SU-DHL-6 (cell line): ENCODE measurements at regions not wholly inside any gene's neighbourhood (a gene's known extent, or its start where the extent isn't known, plus 50 kb on each side); places are given as distances from the start of the nearest gene placed in this dataset.

ENCODE experiments used
- H2AFZ ChIP-seq: fragments of 200-600 bp; sonication (generic); 2 replicates; pipeline ENCODE4 v1.6.1; 2014; ENCODE audit warnings: low read depth, mild to moderate bottlenecking, moderate library complexity, mixed read lengths, antibody characterized with exemption, low read length; ENCODE audit not compliant: severe bottlenecking
- H3F3A ChIP-seq: fragments of 200-600 bp; shearing (Covaris generic); 2 replicates; pipeline ENCODE4 v1.6.0; 2016; ENCODE audit warnings: antibody characterized with exemption, mild to moderate bottlenecking; ENCODE audit not compliant: insufficient read depth
- H3K27ac ChIP-seq: fragments of 200-600 bp; sonication (generic); 2 replicates; pipeline ENCODE4 v1.5.1; 2016; ENCODE audit warnings: low read depth, mild to moderate bottlenecking, low read length, moderate library complexity, mixed read lengths
- H3K27me3 ChIP-seq: fragments of 200-600 bp; sonication (generic), shearing (Covaris generic); 2 replicates; pipeline ENCODE4 v1.6.0; 2014; ENCODE audit warnings: mild to moderate bottlenecking, low read length
- H3K36me3 ChIP-seq: fragments of 200-600 bp; sonication (generic); 2 replicates; pipeline ENCODE4 v1.6.1; 2014; ENCODE audit warnings: mild to moderate bottlenecking, low read length, mixed read lengths
- H3K4me2 ChIP-seq: fragments of 300-600, 200-600 bp; shearing (Covaris generic), sonication (generic); 2 replicates; pipeline ENCODE4 v1.6.0; 2014; ENCODE audit warnings: low read length, low read depth, mild to moderate bottlenecking; ENCODE audit not compliant: poor library complexity, severe bottlenecking
- H3K4me3 ChIP-seq: fragments of 200-600 bp; sonication (generic); 2 replicates; pipeline ENCODE4 v1.5.1; 2014; ENCODE audit warnings: antibody characterized with exemption, low read length, mild to moderate bottlenecking, mixed read lengths; ENCODE audit not compliant: insufficient read depth, poor library complexity, severe bottlenecking
- H3K79me2 ChIP-seq: fragments of 200-600 bp; sonication (generic); 2 replicates; pipeline ENCODE4 v1.6.1; 2014; ENCODE audit warnings: mild to moderate bottlenecking, low read length, moderate library complexity; ENCODE audit not compliant: insufficient read depth
- H3K9ac ChIP-seq: fragments of 200-600 bp; sonication (generic); 2 replicates; pipeline ENCODE4 v1.7.0; 2014; ENCODE audit warnings: mild to moderate bottlenecking, low read length
- H3K9me2 ChIP-seq: fragments of 200-600 bp; sonication (generic); replicated peaks from 2 replicates; pipeline ENCODE4 v1.6.1; 2014; ENCODE audit warnings: low read length; ENCODE audit not compliant: insufficient read depth
- H3K9me3 ChIP-seq: fragments of 200-600 bp; sonication (generic); 2 replicates; pipeline ENCODE4 v1.6.1; 2014; ENCODE audit warnings: low read length, mixed read lengths; ENCODE audit not compliant: insufficient read depth
- H4K20me1 ChIP-seq: fragments of 200-600 bp; sonication (generic); 2 replicates; pipeline ENCODE4 v1.6.1; 2014; ENCODE audit warnings: low read depth, mild to moderate bottlenecking, antibody characterized with exemption, low read length, moderate library complexity, mixed read lengths
- CTCF ChIP-seq: fragments of 200-600 bp; sonication (generic); IDR thresholded peaks from one replicate; pipeline ENCODE4 v1.5.1; 2017; ENCODE audit warnings: antibody characterized with exemption, mild to moderate bottlenecking, low read length, moderate library complexity; ENCODE audit not compliant: insufficient read depth, poor library complexity, severe bottlenecking
- EZH2phosphoT487 ChIP-seq: fragments of 200-600 bp; sonication (generic), shearing (Covaris generic); conservative IDR thresholded peaks from 2 replicates; pipeline ENCODE4 v1.6.1; 2018; ENCODE audit warnings: mild to moderate bottlenecking, antibody characterized with exemption, low read length, moderate library complexity, mixed read lengths

DNA sequence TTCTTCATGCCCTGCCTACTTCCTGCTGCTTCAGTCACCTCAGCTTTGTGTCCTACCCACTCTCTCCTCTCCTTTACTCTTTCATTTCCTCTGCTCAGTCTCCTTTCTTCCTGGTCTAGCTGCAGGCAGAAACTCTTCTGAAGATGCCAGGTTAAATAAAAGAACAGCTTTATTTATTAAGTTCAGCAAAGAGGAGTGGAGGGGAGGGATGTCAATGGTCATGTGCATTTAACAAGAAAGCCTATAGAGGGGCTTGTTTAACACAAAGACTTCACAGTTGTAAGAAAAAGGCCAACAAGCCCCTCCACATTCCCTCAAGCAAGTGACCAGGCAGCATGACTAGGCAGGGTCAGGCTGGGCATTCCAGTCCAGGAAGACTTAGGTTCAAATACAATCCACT is 609.2 kb downstream of the INSC start:
- H3K9ac ChIP-seq: no peak overlapping the region
- no peaks in the 10 kb centered on the region for H3F3A ChIP-seq
- H4K20me1 ChIP-seq: no peaks in the 10 kb centered on the region
- no peak overlapping the region for H3K4me2 ChIP-seq
- H2AFZ ChIP-seq: no peak overlapping the region
- no peak overlapping the region for H3K4me3 ChIP-seq
- no peaks in the 10 kb centered on the region for H3K79me2 ChIP-seq
- no peaks in the 10 kb centered on the region for H3K27me3 ChIP-seq
- H3K27ac ChIP-seq: no peak overlapping the region
- H3K9me3 ChIP-seq: no peaks in the 10 kb centered on the region
- H3K36me3 ChIP-seq: no peaks in the 10 kb centered on the region
- no peaks in the 10 kb centered on the region for H3K9me2 ChIP-seq
- TF ChIP-seq EZH2phosphoT487: no peak
- TF ChIP-seq CTCF: no peak

GRCh38 chr11:15724601-15725000 is 609.9 kb downstream of the INSC start:
- no peaks in the 10 kb centered on the region for H3K9me3 ChIP-seq

DNA sequence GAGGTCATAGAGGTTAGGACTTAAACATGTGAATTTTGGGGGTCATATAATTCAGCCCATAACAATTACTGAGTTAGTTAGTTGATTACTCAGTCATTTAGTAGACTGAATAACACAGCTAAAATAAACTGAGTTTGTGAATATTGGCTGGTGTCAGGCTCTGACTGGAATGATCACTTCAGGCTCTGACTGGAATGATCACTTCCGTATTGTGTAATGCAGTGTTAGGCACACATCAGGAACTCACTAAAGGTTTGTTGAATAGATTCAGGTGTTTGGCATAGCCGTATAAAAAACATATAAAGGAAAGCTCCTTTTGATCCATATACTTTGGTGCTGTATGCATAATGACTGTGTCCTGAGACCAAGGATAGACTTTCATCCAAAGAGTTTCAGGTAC is 610.5 kb downstream of the INSC start:
- Histone ChIP-seq H3K27ac (no peak overlapping the region), H3F3A (no peaks in the 10 kb centered on the region), H3K36me3 (no peaks in the 10 kb centered on the region), H3K9ac (no peak overlapping the region), H3K9me2 (no peaks in the 10 kb centered on the region), H3K79me2 (no peaks in the 10 kb centered on the region), H3K4me2 (no peak overlapping the region), H4K20me1 (no peaks in the 10 kb centered on the region), H3K4me3 (no peak overlapping the region), H3K9me3 (no peaks in the 10 kb centered on the region), H2AFZ (no peak overlapping the region), H3K27me3 (no peaks in the 10 kb centered on the region)
- TF ChIP-seq CTCF (no peak), EZH2phosphoT487 (no peak)

More at GRCh38 chr11:15724601-15725000, 609.9 kb downstream of the INSC start:
- no peak overlapping the region for H2AFZ ChIP-seq
- TF ChIP-seq EZH2phosphoT487 (no peak), CTCF (no peak)
- H3K9me2 ChIP-seq: no peaks in the 10 kb centered on the region
- no peak overlapping the region for H3K4me2 ChIP-seq
- no peaks in the 10 kb centered on the region for H3K36me3 ChIP-seq
- H3K27ac ChIP-seq: no peak overlapping the region
- no peaks in the 10 kb centered on the region for H3K27me3 ChIP-seq
- no peaks in the 10 kb centered on the region for H3F3A ChIP-seq
- no peak overlapping the region for H3K9ac ChIP-seq
- H4K20me1 ChIP-seq: no peaks in the 10 kb centered on the region
- H3K79me2 ChIP-seq: no peaks in the 10 kb centered on the region
- no peak overlapping the region for H3K4me3 ChIP-seq

DNA sequence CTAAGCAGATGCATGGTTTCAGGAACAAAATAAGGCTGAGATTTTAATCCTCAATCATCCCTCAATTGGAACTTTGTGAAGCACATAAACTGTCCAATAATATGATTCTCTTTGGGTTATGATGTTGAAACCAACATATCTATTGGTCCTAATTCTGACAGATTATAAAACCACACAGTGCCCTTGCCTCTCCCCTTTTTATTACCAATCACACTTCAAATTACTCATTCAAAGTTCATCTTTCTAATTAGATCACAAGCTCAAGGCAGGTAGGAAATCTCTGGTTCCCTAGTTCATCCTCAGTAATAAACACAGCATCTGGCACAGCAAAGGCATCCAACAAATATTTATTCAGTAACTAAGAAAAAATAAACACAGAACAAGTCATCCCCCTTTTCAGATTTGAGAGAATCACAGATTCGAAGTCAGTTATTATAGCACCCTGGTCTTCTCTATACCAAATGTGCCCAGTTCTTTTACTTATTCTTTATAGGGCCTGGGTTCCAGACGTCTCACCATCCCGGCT is 611.6 kb downstream of the INSC start:
- Histone ChIP-seq H4K20me1 (no peaks in the 10 kb centered on the region), H3K27me3 (no peaks in the 10 kb centered on the region), H3K4me2 (no peak overlapping the region), H3F3A (no peaks in the 10 kb centered on the region), H3K4me3 (no peak overlapping the region), H3K9me2 (no peaks in the 10 kb centered on the region), H3K79me2 (no peaks in the 10 kb centered on the region), H3K36me3 (no peaks in the 10 kb centered on the region), H3K9ac (no peak overlapping the region), H3K27ac (no peak overlapping the region), H3K9me3 (no peaks in the 10 kb centered on the region), H2AFZ (no peak overlapping the region)
- no peak for TF ChIP-seq CTCF
- no peak for TF ChIP-seq EZH2phosphoT487
